ENCODE measurements at regions not wholly inside any gene's neighbourhood (a gene's known extent, or its start where the extent isn't known, plus 50 kb on each side); places are given as distances from the start of the nearest gene placed in this dataset.

DNA sequence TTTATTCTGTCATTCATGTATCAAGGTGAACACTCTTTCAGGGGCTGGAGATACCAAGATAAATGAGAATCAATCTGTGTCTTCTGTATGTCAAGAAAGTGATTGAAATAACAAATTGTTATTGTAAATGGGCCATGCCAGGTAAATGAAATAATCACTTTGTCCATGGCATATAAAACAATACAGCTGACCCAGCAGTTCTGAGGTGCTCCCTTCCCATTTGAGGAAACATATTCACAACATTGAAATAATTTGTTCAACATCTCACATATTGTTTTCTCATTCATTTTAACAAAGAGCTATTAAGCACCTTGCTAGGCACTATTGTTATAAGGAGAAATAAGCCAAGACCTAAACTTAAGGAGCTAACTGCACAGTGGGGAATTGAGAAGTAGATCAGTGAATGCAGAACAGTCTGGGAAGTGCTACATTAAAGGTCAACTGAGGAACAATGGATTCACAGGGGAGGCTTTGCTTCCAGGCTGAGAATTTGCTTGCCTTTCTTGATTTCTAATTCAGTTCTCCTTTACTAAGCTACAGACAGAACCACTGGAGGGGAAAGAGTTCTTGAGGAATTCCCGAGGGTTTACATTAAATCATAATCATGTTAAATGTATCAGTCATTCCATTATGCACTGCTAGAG is 806.3 kb upstream of the ARPP21 start:
- TF ChIP-seq POLR2AphosphoS5 (IDR thresholded peaks at IDR 0.05) = no peak
- TF ChIP-seq, protein P1, sequence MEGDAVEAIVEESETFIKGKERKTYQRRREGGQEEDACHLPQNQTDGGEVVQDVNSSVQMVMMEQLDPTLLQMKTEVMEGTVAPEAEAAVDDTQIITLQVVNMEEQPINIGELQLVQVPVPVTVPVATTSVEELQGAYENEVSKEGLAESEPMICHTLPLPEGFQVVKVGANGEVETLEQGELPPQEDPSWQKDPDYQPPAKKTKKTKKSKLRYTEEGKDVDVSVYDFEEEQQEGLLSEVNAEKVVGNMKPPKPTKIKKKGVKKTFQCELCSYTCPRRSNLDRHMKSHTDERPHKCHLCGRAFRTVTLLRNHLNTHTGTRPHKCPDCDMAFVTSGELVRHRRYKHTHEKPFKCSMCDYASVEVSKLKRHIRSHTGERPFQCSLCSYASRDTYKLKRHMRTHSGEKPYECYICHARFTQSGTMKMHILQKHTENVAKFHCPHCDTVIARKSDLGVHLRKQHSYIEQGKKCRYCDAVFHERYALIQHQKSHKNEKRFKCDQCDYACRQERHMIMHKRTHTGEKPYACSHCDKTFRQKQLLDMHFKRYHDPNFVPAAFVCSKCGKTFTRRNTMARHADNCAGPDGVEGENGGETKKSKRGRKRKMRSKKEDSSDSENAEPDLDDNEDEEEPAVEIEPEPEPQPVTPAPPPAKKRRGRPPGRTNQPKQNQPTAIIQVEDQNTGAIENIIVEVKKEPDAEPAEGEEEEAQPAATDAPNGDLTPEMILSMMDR (IDR thresholded peaks at IDR 0.05; ENCODE audit: poor library complexity, severe bottlenecking) = no peak
- no peak for TF ChIP-seq EP300 (conservative IDR thresholded peaks at IDR 0.05; ENCODE audit: poor library complexity, severe bottlenecking)
- TF ChIP-seq EZH2 (IDR thresholded peaks at IDR 0.05; ENCODE audit: borderline replicate concordance, insufficient read depth, low read length, poor library complexity, severe bottlenecking) = no peak
- TF ChIP-seq TAF1 (IDR thresholded peaks at IDR 0.05; ENCODE audit: low read depth) = no peak
- TF ChIP-seq SMC3 (conservative IDR thresholded peaks at IDR 0.05; ENCODE audit: poor library complexity) = no peak
- TF ChIP-seq, protein P2, sequence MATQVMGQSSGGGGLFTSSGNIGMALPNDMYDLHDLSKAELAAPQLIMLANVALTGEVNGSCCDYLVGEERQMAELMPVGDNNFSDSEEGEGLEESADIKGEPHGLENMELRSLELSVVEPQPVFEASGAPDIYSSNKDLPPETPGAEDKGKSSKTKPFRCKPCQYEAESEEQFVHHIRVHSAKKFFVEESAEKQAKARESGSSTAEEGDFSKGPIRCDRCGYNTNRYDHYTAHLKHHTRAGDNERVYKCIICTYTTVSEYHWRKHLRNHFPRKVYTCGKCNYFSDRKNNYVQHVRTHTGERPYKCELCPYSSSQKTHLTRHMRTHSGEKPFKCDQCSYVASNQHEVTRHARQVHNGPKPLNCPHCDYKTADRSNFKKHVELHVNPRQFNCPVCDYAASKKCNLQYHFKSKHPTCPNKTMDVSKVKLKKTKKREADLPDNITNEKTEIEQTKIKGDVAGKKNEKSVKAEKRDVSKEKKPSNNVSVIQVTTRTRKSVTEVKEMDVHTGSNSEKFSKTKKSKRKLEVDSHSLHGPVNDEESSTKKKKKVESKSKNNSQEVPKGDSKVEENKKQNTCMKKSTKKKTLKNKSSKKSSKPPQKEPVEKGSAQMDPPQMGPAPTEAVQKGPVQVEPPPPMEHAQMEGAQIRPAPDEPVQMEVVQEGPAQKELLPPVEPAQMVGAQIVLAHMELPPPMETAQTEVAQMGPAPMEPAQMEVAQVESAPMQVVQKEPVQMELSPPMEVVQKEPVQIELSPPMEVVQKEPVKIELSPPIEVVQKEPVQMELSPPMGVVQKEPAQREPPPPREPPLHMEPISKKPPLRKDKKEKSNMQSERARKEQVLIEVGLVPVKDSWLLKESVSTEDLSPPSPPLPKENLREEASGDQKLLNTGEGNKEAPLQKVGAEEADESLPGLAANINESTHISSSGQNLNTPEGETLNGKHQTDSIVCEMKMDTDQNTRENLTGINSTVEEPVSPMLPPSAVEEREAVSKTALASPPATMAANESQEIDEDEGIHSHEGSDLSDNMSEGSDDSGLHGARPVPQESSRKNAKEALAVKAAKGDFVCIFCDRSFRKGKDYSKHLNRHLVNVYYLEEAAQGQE (IDR thresholded peaks at IDR 0.05; ENCODE audit: borderline replicate concordance) = no peak

All from neural cell (in vitro differentiated cells).